ENCODE measurements at regions not wholly inside any gene's neighbourhood (a gene's known extent, or its start where the extent isn't known, plus 50 kb on each side); places are given as distances from the start of the nearest gene placed in this dataset.

GRCh38 chr12:28025821-28026505 is 53.4 kb upstream of the PTHLH start:
- TF ChIP-seq CTCF (IDR thresholded peaks at IDR 0.05; ENCODE audit: extremely low read depth in 1 of 2, insufficient read depth in 1 of 2, low read depth in 1 of 2, low read length in 2 of 2) (no peak), FOS (IDR thresholded peaks at IDR 0.05; ENCODE audit: borderline replicate concordance, insufficient read depth, low read length) (no peak), MAX (IDR thresholded peaks at IDR 0.05; ENCODE audit: insufficient read depth, insufficient read length) (no peak), POLR2AphosphoS5 (IDR thresholded peaks at IDR 0.05; ENCODE audit: insufficient read depth, low read depth, low read length) (no peak), POLR2A (IDR thresholded peaks at IDR 0.05; ENCODE audit: low read depth, low read length) (no peak)
